ENCODE measurements at regions not wholly inside any gene's neighbourhood (a gene's known extent, or its start where the extent isn't known, plus 50 kb on each side); places are given as distances from the start of the nearest gene placed in this dataset.

DNA sequence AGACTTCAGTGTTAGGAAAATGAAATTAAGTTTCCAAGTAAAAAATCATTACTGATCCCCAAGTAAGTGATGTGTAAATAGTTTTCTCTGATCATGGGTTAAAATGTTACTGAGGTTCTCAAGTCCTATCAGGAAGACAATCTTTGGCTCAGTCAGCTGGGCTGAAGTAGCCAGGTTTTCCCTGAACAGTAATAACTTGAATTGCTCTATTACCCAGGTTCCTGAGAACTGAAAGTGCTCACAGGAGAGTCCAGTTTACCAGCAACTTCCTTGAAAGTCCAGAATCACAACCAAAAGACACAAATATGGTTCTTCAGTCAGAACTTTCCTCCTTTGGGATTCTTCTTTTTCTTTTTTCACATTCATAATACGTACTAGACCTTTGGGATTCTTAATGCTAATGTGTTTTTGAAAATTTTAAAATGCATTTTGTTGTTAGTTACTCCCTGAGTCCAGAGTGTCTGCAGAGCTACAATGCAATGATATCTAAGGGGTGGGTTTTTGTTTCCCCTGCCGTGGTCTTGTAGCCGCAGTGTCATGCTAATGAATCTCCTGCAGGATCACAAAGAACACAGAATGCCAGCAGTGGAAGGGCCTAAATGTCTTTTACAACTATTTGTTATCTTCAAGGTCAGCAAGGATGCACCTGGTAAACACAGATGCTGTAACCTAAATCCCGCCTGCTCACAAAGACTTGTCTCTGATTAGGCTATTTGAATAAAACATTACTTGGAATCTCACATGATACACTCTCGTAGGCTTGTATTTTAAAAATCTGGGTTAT lies 439.8 kb upstream of the NR3C2 start:
- H2AFZ ChIP-seq (ENCODE audit: insufficient read depth, low read length, poor library complexity) = no peak overlapping the region
- H3K27ac ChIP-seq (ENCODE audit: low read depth, low read length) = no peak overlapping the region
- H3K4ac ChIP-seq (ENCODE audit: low read depth, low read length) = no peak overlapping the region
- no peaks in the 10 kb centered on the region for H3K27me3 ChIP-seq (ENCODE audit: insufficient read depth, low read length)
- no peak for DNase-seq
- H3K9ac ChIP-seq (ENCODE audit: low read length) = no peak overlapping the region
- no peaks in the 10 kb centered on the region for H3K79me2 ChIP-seq (ENCODE audit: control insufficient read depth, insufficient read depth, low read length, poor library complexity)
- no peaks in the 10 kb centered on the region for H3K36me3 ChIP-seq (ENCODE audit: control insufficient read depth in 1 of 2, insufficient read depth in 2 of 2, low read length in 2 of 2)
- WGBS (ENCODE audit: extremely low coverage, insufficient coverage, insufficient read length) = no CpG with 5 or more reads among the region's 5 CpGs
- no peak overlapping the region for H3K14ac ChIP-seq (ENCODE audit: low read length)
- no peak overlapping the region for H3K23ac ChIP-seq (ENCODE audit: low read length)
- no peaks in the 10 kb centered on the region for H3K9me3 ChIP-seq (ENCODE audit: insufficient read depth, low read depth, low read length)
- H4K91ac ChIP-seq (ENCODE audit: low read depth, low read length) = no peak overlapping the region
- H4K8ac ChIP-seq (ENCODE audit: low read depth, low read length) = no peak overlapping the region
- no peak overlapping the region for H2BK5ac ChIP-seq (ENCODE audit: low read depth, low read length, poor library complexity)
- H3K4me1 ChIP-seq (ENCODE audit: control insufficient read depth in 1 of 2, insufficient read depth in 2 of 2, low read length in 2 of 2) = no peaks in the 10 kb centered on the region
- no peak overlapping the region for H2BK120ac ChIP-seq (ENCODE audit: insufficient read depth, low read length, poor library complexity)
- no peak overlapping the region for H2BK12ac ChIP-seq (ENCODE audit: low read length)
- no peak overlapping the region for H3K4me2 ChIP-seq (ENCODE audit: low read length)
- H4K12ac ChIP-seq (ENCODE audit: low read depth, low read length) = no peak overlapping the region
- no peak overlapping the region for H3K18ac ChIP-seq (ENCODE audit: low read length)
- no peaks in the 10 kb centered on the region for H3K79me1 ChIP-seq (ENCODE audit: low read length)
- H2AK5ac ChIP-seq (ENCODE audit: low read length) = no peak overlapping the region
- H3K4me3 ChIP-seq (ENCODE audit: low read depth, low read length) = no peak overlapping the region

DNA sequence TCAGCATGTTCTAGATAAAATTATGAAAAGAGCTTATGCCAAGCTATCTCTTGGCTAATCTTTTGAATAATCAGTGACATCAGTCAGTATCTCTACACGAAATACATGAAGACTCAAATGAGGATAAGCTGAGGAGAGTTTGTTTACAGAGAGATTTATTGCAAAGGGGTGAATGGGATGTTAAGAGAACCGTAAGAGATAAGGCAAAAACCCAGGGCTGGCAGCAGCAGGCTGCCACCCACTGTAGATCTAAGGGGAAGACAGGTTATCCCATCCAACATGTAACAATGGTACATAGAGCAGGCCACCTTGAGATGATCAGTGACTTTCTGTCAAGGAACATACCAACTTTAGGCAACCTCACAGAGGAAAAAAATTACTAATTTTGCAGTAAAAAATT lies 432.1 kb upstream of the NR3C2 start:
- Histone ChIP-seq H3K14ac (ENCODE audit: low read length) (no peak overlapping the region), H3K9me3 (ENCODE audit: insufficient read depth, low read depth, low read length) (no peaks in the 10 kb centered on the region), H3K4me3 (ENCODE audit: low read depth, low read length) (no peak overlapping the region), H3K4me1 (ENCODE audit: control insufficient read depth in 1 of 2, insufficient read depth in 2 of 2, low read length in 2 of 2) (no peaks in the 10 kb centered on the region), H3K79me2 (ENCODE audit: control insufficient read depth, insufficient read depth, low read length, poor library complexity) (no peaks in the 10 kb centered on the region), H3K9ac (ENCODE audit: low read length) (no peak overlapping the region), H4K91ac (ENCODE audit: low read depth, low read length) (no peak overlapping the region), H3K23ac (ENCODE audit: low read length) (no peak overlapping the region), H2BK120ac (ENCODE audit: insufficient read depth, low read length, poor library complexity) (no peak overlapping the region), H3K4me2 (ENCODE audit: low read length) (no peak overlapping the region), H3K27me3 (ENCODE audit: insufficient read depth, low read length) (no peaks in the 10 kb centered on the region), H3K4ac (ENCODE audit: low read depth, low read length) (no peak overlapping the region), H2AFZ (ENCODE audit: insufficient read depth, low read length, poor library complexity) (no peak overlapping the region), H3K27ac (ENCODE audit: low read depth, low read length) (no peak overlapping the region), H2BK5ac (ENCODE audit: low read depth, low read length, poor library complexity) (no peak overlapping the region), H3K79me1 (ENCODE audit: low read length) (no peaks in the 10 kb centered on the region), H3K36me3 (ENCODE audit: control insufficient read depth in 1 of 2, insufficient read depth in 2 of 2, low read length in 2 of 2) (no peaks in the 10 kb centered on the region), H2BK12ac (ENCODE audit: low read length) (no peak overlapping the region), H3K18ac (ENCODE audit: low read length) (no peak overlapping the region), H4K8ac (ENCODE audit: low read depth, low read length) (no peak overlapping the region), H2AK5ac (ENCODE audit: low read length) (no peak overlapping the region), H4K12ac (ENCODE audit: low read depth, low read length) (no peak overlapping the region)
- no peak for DNase-seq
- WGBS (ENCODE audit: extremely low coverage, insufficient coverage, insufficient read length) = no CpG with 5 or more reads among the region's 2 CpGs

DNA sequence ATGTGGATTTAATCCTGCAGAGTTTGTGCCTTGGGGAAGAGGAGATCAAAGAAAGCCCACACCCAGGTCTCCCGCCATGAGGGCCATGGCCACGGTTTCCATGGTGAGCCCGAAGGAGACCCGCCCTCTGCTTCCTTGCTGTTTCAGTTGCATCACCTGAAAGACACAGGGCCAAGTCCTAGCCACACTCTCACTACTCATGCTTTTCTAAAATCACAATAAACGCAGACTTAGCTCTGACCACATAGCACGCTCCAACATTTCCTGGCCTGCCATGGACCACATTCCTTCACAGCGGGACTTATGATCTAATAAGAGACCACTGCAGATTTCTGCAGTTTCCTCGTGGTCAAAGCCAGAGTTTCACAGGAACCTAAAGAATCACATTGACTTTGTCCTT lies 426.0 kb upstream of the NR3C2 start:
- H3K18ac ChIP-seq (ENCODE audit: low read length) = no peak overlapping the region
- no peak overlapping the region for H2BK120ac ChIP-seq (ENCODE audit: insufficient read depth, low read length, poor library complexity)
- no peaks in the 10 kb centered on the region for H3K4me1 ChIP-seq (ENCODE audit: control insufficient read depth in 1 of 2, insufficient read depth in 2 of 2, low read length in 2 of 2)
- no peak overlapping the region for H2BK5ac ChIP-seq (ENCODE audit: low read depth, low read length, poor library complexity)
- no peaks in the 10 kb centered on the region for H3K79me2 ChIP-seq (ENCODE audit: control insufficient read depth, insufficient read depth, low read length, poor library complexity)
- H4K8ac ChIP-seq (ENCODE audit: low read depth, low read length) = no peak overlapping the region
- no peak overlapping the region for H3K4me3 ChIP-seq (ENCODE audit: low read depth, low read length)
- no peaks in the 10 kb centered on the region for H3K36me3 ChIP-seq (ENCODE audit: control insufficient read depth in 1 of 2, insufficient read depth in 2 of 2, low read length in 2 of 2)
- no peak overlapping the region for H3K9ac ChIP-seq (ENCODE audit: low read length)
- no CpG with 5 or more reads among the region's 8 CpGs for WGBS (ENCODE audit: extremely low coverage, insufficient coverage, insufficient read length)
- H4K12ac ChIP-seq (ENCODE audit: low read depth, low read length) = no peak overlapping the region
- no peak for DNase-seq
- no peak overlapping the region for H3K4ac ChIP-seq (ENCODE audit: low read depth, low read length)
- no peak overlapping the region for H4K91ac ChIP-seq (ENCODE audit: low read depth, low read length)
- no peak overlapping the region for H2AFZ ChIP-seq (ENCODE audit: insufficient read depth, low read length, poor library complexity)
- H3K23ac ChIP-seq (ENCODE audit: low read length) = no peak overlapping the region
- H3K9me3 ChIP-seq (ENCODE audit: insufficient read depth, low read depth, low read length) = no peaks in the 10 kb centered on the region
- no peak overlapping the region for H3K27ac ChIP-seq (ENCODE audit: low read depth, low read length)
- H3K79me1 ChIP-seq (ENCODE audit: low read length) = no peaks in the 10 kb centered on the region
- no peaks in the 10 kb centered on the region for H3K27me3 ChIP-seq (ENCODE audit: insufficient read depth, low read length)
- no peak overlapping the region for H3K4me2 ChIP-seq (ENCODE audit: low read length)
- no peak overlapping the region for H3K14ac ChIP-seq (ENCODE audit: low read length)
- no peak overlapping the region for H2AK5ac ChIP-seq (ENCODE audit: low read length)
- H2BK12ac ChIP-seq (ENCODE audit: low read length) = no peak overlapping the region

DNA sequence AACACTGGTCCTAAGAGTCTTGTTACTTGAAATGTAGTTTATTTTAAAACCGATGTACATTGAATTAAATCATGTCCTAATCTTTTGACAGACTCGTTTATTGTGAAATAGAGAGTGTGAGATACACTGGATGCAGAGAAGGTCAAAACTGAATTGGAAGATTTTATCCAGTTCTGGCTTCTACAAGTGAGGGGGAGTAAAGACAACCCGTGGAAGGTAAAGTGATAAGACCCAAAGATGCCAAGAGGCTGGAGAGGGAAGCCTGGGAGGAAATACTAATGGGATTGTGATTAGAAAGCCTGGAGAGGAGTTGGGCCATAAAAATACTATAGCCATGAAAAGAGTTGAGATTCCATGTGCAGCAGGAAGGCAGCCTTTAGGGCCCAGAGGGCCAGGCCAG lies 424.5 kb upstream of the NR3C2 start:
- no peak overlapping the region for H3K23ac ChIP-seq (ENCODE audit: low read length)
- no peak overlapping the region for H2BK12ac ChIP-seq (ENCODE audit: low read length)

More for the DNA sequence above, 424.5 kb upstream of the NR3C2 start:
- Histone ChIP-seq H2BK5ac (ENCODE audit: low read depth, low read length, poor library complexity) (no peak overlapping the region), H2BK120ac (ENCODE audit: insufficient read depth, low read length, poor library complexity) (no peak overlapping the region), H3K79me2 (ENCODE audit: control insufficient read depth, insufficient read depth, low read length, poor library complexity) (no peaks in the 10 kb centered on the region), H3K36me3 (ENCODE audit: control insufficient read depth in 1 of 2, insufficient read depth in 2 of 2, low read length in 2 of 2) (no peaks in the 10 kb centered on the region), H2AFZ (ENCODE audit: insufficient read depth, low read length, poor library complexity) (no peak overlapping the region), H3K4me3 (ENCODE audit: low read depth, low read length) (no peak overlapping the region), H3K14ac (ENCODE audit: low read length) (no peak overlapping the region), H3K9me3 (ENCODE audit: insufficient read depth, low read depth, low read length) (no peaks in the 10 kb centered on the region), H4K12ac (ENCODE audit: low read depth, low read length) (no peak overlapping the region), H3K27ac (ENCODE audit: low read depth, low read length) (no peak overlapping the region), H3K4ac (ENCODE audit: low read depth, low read length) (no peak overlapping the region), H4K8ac (ENCODE audit: low read depth, low read length) (no peak overlapping the region), H3K79me1 (ENCODE audit: low read length) (no peaks in the 10 kb centered on the region), H4K91ac (ENCODE audit: low read depth, low read length) (no peak overlapping the region), H2AK5ac (ENCODE audit: low read length) (no peak overlapping the region), H3K18ac (ENCODE audit: low read length) (no peak overlapping the region), H3K27me3 (ENCODE audit: insufficient read depth, low read length) (no peaks in the 10 kb centered on the region), H3K4me2 (ENCODE audit: low read length) (no peak overlapping the region), H3K4me1 (ENCODE audit: control insufficient read depth in 1 of 2, insufficient read depth in 2 of 2, low read length in 2 of 2) (no peaks in the 10 kb centered on the region), H3K9ac (ENCODE audit: low read length) (no peak overlapping the region)
- no peak for DNase-seq
- no CpG with 5 or more reads among the region's 3 CpGs for WGBS (ENCODE audit: extremely low coverage, insufficient coverage, insufficient read length)

Data from trophoblast cell (in vitro differentiated cells and primary cell).